ENCODE measurements at regions not wholly inside any gene's neighbourhood (a gene's known extent, or its start where the extent isn't known, plus 50 kb on each side); places are given as distances from the start of the nearest gene placed in this dataset.

DNA sequence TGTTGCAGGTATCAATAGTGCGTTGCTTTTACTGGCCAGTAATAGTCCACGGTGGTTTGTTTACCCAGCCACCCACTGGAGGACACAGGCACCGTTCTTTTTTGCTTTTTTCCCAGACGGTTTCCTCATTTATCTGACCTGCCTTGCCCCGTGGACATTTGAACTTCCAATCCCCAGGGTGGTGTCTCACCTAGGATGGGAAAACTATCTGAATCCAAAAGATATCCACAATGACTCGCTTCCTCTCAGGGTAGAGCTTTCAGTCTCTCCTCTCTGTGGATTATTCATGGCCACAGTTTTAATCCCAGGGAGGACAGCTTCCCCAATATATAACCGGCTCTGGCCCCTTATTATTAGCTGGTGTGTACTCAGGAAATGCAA lies 170.8 kb downstream of the FOXO1 start:
- peak overlapping the region; percentile 57 for H3K4me2 ChIP-seq (ENCODE audit: low read length)

DNA sequence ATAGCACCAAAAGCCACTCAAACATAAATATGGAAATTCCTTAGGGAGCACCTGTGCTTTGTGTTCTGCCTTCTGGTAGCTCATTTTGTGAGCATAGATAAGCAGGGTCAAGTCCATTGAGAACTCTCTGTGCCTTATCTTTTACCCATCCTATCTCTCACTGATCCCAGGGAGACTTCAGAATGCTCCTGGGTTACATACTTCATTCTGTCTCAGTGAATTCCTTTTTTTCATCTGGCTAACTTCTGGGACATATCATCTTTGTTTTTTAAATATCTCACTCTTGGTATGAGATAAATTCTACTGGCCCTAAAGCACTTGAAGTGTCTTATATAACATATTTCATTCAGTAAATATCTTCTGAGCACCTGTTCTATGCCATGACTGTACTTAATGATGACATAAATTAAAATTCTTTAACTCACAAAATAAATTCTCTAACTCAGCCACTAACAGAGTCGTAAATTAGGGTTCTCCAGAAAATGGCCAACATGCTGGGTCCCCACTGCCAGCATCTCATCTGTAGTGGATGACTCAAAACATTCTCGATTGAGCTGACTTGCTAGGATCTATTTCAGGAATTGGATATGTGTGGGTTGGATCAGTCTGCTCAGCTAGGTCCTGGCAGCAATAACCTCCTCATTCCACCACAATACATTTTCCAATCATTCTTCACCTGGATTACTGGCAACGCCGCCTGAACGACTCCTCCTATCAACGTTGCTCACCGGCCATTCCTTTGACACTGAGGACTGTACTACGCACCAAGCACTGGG lies 170.2 kb downstream of the FOXO1 start:
- Histone ChIP-seq H3K27me3 (ENCODE audit: control insufficient read depth, low read length) (no peaks in the 10 kb centered on the region), H3K9me3 (ENCODE audit: control insufficient read depth, insufficient read depth, low read length) (no peaks in the 10 kb centered on the region), H3K4me2 (ENCODE audit: low read length) (no peak overlapping the region), H3K79me2 (ENCODE audit: control insufficient read depth, low read length) (no peaks in the 10 kb centered on the region), H3K36me3 (ENCODE audit: control insufficient read depth, low read length) (no peaks in the 10 kb centered on the region), H3K4me1 (ENCODE audit: control insufficient read depth, low read length) (peaks cover 51% of the 10 kb centered on the region), H4K20me1 (ENCODE audit: control insufficient read depth, insufficient read depth, low read depth, low read length) (no peaks in the 10 kb centered on the region), H3K9me2 (replicated peaks; ENCODE audit: control insufficient read depth, low read length) (no peaks in the 10 kb centered on the region), H3K27ac (ENCODE audit: low read depth, low read length) (no peak overlapping the region), H3F3A (ENCODE audit: control insufficient read depth, insufficient read depth) (no peaks in the 10 kb centered on the region), H3K4me3 (ENCODE audit: low read length) (no peak overlapping the region)
- no peak for TF ChIP-seq EZH2phosphoT487 (IDR thresholded peaks at IDR 0.05; ENCODE audit: borderline replicate concordance, low read length)
- TF ChIP-seq, protein P1, sequence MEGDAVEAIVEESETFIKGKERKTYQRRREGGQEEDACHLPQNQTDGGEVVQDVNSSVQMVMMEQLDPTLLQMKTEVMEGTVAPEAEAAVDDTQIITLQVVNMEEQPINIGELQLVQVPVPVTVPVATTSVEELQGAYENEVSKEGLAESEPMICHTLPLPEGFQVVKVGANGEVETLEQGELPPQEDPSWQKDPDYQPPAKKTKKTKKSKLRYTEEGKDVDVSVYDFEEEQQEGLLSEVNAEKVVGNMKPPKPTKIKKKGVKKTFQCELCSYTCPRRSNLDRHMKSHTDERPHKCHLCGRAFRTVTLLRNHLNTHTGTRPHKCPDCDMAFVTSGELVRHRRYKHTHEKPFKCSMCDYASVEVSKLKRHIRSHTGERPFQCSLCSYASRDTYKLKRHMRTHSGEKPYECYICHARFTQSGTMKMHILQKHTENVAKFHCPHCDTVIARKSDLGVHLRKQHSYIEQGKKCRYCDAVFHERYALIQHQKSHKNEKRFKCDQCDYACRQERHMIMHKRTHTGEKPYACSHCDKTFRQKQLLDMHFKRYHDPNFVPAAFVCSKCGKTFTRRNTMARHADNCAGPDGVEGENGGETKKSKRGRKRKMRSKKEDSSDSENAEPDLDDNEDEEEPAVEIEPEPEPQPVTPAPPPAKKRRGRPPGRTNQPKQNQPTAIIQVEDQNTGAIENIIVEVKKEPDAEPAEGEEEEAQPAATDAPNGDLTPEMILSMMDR (IDR thresholded peaks at IDR 0.05; ENCODE audit: low read depth, low read length, poor library complexity, severe bottlenecking): no peak

More for the DNA sequence above, 170.8 kb downstream of the FOXO1 start:
- TF ChIP-seq EZH2phosphoT487 (IDR thresholded peaks at IDR 0.05; ENCODE audit: borderline replicate concordance, low read length): no peak
- TF ChIP-seq, protein P1 (IDR thresholded peaks at IDR 0.05; ENCODE audit: low read depth, low read length, poor library complexity, severe bottlenecking): no peak
- no peaks in the 10 kb centered on the region for H3K27me3 ChIP-seq (ENCODE audit: control insufficient read depth, low read length)
- H3K9me2 ChIP-seq (replicated peaks; ENCODE audit: control insufficient read depth, low read length): no peaks in the 10 kb centered on the region
- H3F3A ChIP-seq (ENCODE audit: control insufficient read depth, insufficient read depth): no peaks in the 10 kb centered on the region
- H3K27ac ChIP-seq (ENCODE audit: low read depth, low read length): no peak overlapping the region
- H3K36me3 ChIP-seq (ENCODE audit: control insufficient read depth, low read length): no peaks in the 10 kb centered on the region
- peaks cover 51% of the 10 kb centered on the region for H3K4me1 ChIP-seq (ENCODE audit: control insufficient read depth, low read length)
- no peak overlapping the region for H3K4me3 ChIP-seq (ENCODE audit: low read length)
- no peaks in the 10 kb centered on the region for H3K9me3 ChIP-seq (ENCODE audit: control insufficient read depth, insufficient read depth, low read length)
- H3K79me2 ChIP-seq (ENCODE audit: control insufficient read depth, low read length): no peaks in the 10 kb centered on the region
- H4K20me1 ChIP-seq (ENCODE audit: control insufficient read depth, insufficient read depth, low read depth, low read length): no peaks in the 10 kb centered on the region

DNA sequence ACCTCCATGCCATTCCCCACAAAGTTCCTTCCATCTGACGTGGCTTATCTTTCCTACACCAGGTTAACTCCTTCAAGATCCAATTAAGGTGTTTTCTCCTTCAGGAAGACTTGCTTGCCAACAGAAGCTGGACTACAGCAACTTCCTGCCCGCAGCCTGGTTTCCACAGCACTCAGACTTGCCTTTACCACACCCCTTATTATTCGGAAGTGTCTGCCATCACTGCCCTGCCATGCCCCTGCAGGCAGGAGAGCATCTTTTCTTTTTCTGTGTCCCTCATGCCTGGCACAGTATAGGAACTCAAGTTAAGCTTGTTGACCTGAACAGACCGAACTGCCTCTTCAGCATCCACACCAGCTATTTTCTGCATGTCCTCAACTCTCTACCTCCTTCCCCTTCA lies 168.0 kb downstream of the FOXO1 start:
- Histone ChIP-seq H3K36me3 (ENCODE audit: control insufficient read depth, low read length) (no peaks in the 10 kb centered on the region), H3F3A (ENCODE audit: control insufficient read depth, insufficient read depth) (no peaks in the 10 kb centered on the region), H3K4me3 (ENCODE audit: low read length) (no peak overlapping the region), H3K9me3 (ENCODE audit: control insufficient read depth, insufficient read depth, low read length) (no peaks in the 10 kb centered on the region), H3K79me2 (ENCODE audit: control insufficient read depth, low read length) (no peaks in the 10 kb centered on the region), H3K9me2 (replicated peaks; ENCODE audit: control insufficient read depth, low read length) (no peaks in the 10 kb centered on the region), H4K20me1 (ENCODE audit: control insufficient read depth, insufficient read depth, low read depth, low read length) (no peaks in the 10 kb centered on the region), H3K27ac (ENCODE audit: low read depth, low read length) (no peak overlapping the region), H3K4me2 (ENCODE audit: low read length) (no peak overlapping the region), H3K27me3 (ENCODE audit: control insufficient read depth, low read length) (no peaks in the 10 kb centered on the region), H3K4me1 (ENCODE audit: control insufficient read depth, low read length) (peaks cover 36% of the 10 kb centered on the region)
- TF ChIP-seq, protein P1 (IDR thresholded peaks at IDR 0.05; ENCODE audit: low read depth, low read length, poor library complexity, severe bottlenecking): no peak
- TF ChIP-seq EZH2phosphoT487 (IDR thresholded peaks at IDR 0.05; ENCODE audit: borderline replicate concordance, low read length): no peak
